Suppressor macrophage treated with lipopolysaccharide for 4 hours (primary cell): ENCODE measurements at regions not wholly inside any gene's neighbourhood (a gene's known extent, or its start where the extent isn't known, plus 50 kb on each side); places are given as distances from the start of the nearest gene placed in this dataset.

ENCODE experiments used
- DNase-seq: peaks from one replicate; pipeline ENCODE4 v3.0.0-alpha.2; 2020

DNA sequence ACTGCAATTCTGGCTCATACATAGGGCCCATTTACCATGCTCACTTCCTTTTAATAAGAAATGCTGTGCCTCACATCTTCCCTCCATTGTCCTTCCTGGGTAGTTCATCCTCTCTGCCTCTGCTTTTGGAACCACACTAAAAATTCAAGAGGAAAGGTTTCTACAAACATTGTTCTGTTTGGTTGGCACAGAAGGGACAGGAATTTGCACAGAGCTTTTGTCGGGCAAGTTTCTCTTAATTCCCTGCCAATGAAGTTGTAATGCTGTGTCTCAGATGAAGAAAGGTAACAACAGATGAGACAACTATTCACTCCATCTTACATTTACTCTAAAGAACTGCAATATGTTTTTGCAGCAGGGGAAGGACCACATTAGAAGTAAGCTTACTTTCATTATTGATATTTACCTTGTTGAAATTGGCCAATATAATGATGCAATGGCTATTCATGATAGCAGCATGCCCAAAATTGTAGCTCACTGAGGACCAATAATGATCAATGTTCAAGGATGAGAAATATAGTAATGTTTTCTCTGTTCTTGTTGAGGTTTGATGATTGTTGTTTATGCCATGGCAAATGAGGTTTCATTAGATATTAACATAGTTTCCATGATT lies 82.5 kb upstream of the HMHB1 start:
- DNase-seq: no peak

GRCh38 chr5:143723159-143723558 lies 88.8 kb upstream of the HMHB1 start:
- no peak for DNase-seq

- no peak for DNase-seq
Observed at GRCh38 chr5:143721925-143722324, 90.0 kb upstream of the HMHB1 start.

DNA sequence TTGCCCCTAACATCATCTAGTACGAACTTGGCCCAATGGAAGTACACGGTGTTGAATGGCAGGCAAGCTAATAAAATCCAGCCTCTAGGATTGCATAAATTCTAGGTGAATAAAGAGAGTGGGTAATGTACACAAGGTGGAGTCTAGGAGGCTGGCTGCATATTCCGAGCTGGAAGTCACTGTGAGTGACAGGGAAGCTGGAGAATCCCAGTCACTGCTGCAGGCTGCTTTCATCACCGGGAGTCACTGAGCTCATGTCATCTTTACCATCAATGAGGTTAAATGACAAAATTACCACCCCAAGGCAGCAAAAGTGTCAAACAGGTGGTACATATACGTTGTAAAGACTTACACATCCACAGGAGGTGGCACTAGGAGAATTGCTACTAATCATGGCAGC lies 91.3 kb upstream of the HMHB1 start:
- DNase-seq: no peak

- no peak for DNase-seq
Observed at GRCh38 chr5:143717400-143717799, 94.6 kb upstream of the HMHB1 start.

GRCh38 chr5:143716881-143717280 lies 95.1 kb upstream of the HMHB1 start:
- DNase-seq: no peak

- no peak for DNase-seq
Observed at GRCh38 chr5:143715616-143716015, 96.3 kb upstream of the HMHB1 start.

GRCh38 chr5:143714629-143715028 lies 97.3 kb upstream of the HMHB1 start:
- DNase-seq: peak; percentile 38

DNA sequence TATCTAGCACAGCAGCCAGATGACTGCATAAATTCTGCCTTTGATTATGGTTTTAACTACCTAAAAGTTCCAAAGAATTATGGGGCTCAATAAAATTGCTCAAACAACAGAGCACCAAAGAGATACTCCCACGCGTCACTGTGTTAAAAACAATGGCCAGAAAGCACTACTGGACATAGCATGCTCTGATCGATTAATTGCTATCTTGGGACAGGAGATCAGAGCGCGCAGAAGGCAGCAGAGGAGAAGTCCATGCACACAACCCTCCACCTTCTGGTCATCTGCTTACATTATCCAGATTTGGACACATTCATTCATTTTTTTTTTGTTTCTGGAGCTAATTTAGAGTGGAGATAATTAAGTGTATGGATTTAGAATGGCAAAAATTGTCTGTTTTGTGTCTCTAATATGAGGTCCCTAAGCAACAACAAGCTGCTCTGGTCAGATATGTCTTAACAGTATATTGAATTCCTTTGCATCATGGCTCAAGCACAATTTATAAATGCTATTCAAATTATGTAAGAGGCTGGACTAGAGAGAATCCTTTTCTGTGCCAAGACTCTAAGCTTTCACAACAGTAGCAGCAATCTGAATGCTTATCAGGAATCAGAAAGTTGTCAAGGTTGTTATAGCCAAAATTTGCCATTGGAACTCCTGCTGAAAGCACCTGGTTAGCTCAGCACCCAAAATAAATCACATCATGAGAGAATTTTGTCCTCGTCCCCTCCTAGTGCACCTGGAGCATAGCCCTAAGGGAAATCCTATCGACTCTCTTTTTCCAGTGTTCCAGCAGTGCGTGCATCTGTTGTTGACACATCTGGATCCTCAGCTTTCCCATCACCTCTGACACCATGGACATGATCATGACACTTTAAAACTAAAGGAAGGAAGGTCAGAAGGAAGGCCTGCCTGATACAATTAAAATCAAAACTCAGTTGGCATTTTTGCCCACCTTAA lies 98.6 kb upstream of the HMHB1 start:
- no peak for DNase-seq

DNA sequence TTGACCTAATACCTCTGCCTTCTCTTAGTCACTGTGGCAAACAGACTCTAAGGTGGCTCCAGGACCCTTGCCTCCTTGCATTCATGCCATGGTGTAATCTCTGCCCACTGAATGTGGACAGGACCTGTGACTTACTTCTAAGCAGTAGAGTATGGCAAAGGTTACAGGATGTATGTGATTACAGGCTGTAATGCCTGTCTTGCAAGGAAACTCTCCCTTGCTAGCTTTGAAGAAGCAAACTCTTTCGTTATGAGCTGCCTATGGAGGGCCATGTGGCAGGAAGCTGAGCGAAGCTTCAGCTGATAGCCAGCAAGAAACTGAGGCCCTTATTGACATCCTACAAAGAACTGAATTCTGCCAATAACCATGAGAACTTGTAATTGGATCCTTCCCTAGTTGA lies 103.3 kb upstream of the HMHB1 start:
- DNase-seq: no peak

GRCh38 chr5:143707806-143708205 lies 104.2 kb upstream of the HMHB1 start:
- no peak for DNase-seq

DNA sequence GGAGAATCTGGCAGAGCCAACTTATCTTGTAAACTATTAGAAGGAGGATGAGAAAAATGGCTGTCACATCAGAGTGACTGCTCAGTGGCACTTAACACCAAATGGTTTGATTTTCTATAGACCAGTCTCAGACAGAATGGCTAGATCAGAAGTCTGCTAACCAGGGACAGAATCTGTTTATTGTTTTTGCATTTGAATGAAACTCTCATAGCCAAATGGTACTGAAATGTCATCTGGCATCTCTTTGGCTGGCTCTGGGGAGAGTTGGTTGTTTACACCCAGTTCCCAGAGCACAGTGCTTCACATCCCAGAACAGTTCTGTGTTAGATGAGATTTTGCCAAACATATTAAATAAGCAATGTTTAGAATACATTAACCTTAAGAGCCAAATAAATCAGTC lies 106.6 kb upstream of the HMHB1 start:
- DNase-seq: no peak

GRCh38 chr5:143703659-143704058 lies 108.3 kb upstream of the HMHB1 start:
- no peak for DNase-seq

GRCh38 chr5:143701493-143701892 lies 110.5 kb upstream of the HMHB1 start:
- DNase-seq: no peak

GRCh38 chr5:143700994-143701393 lies 111.0 kb upstream of the HMHB1 start:
- no peak for DNase-seq

DNA sequence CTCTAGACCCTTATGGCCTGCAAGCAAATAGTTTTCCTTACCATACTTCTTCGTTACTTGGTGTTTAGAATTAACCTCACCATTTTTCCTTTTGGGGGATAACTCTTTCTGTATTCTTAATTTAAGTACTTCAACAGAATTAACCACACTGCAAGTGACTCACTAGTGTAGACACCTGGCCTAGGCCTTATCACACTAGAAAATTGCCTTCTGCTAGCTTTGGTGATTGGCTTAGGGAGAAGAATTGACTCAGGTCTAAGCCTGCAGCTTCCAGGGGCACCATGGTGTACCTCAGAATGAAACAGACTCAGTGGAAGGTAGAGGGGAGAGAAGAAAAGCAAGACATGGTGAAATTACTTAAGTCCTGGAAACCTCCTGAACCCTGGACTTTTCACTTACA lies 112.8 kb upstream of the HMHB1 start:
- DNase-seq: no peak

GRCh38 chr5:143698574-143698973 lies 113.4 kb upstream of the HMHB1 start:
- DNase-seq: no peak

DNA sequence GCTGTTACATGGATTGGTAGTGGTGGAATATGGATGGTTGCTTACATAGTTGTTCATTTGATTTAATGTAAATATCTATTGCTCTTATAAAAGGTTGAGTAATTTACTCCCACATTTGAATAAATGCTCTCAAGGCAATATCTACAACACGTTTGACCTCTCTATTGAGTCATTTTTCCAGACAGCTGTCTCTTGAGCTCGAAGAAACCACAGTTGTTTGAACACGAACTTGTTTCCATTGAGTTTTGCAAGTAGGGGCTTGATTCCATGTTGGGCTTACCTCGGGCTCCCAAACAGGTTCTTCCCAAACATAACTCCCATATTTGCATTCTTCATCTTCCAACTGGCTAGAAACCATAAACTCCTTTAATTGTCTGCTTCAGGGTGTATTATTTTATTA lies 115.0 kb upstream of the HMHB1 start:
- no peak for DNase-seq

- DNase-seq: no peak
Observed at GRCh38 chr5:143695941-143696340, 116.0 kb upstream of the HMHB1 start.

GRCh38 chr5:143695244-143695864 lies 116.6 kb upstream of the HMHB1 start:
- no peak for DNase-seq

DNA sequence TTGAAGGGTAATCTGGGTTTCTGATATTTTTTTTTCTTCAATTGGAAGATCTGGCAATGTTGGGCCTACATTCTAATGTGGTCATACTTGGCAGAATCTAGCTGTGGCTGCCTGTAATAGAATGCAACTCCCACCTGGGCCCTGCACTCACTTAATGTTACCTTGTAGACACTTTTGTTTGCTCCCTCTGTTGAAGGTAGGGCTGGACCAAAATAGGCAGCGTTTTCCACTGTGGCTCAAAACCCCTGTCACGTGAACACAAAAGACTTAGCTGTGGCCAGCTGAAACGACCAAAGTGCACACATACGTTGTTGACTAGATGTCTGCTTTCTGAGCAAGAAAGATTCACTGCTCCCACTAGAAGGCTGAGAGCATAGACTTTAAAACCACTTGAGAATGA lies 117.6 kb upstream of the HMHB1 start:
- DNase-seq: no peak

GRCh38 chr5:143693651-143694252 lies 118.2 kb upstream of the HMHB1 start:
- DNase-seq: no peak

DNA sequence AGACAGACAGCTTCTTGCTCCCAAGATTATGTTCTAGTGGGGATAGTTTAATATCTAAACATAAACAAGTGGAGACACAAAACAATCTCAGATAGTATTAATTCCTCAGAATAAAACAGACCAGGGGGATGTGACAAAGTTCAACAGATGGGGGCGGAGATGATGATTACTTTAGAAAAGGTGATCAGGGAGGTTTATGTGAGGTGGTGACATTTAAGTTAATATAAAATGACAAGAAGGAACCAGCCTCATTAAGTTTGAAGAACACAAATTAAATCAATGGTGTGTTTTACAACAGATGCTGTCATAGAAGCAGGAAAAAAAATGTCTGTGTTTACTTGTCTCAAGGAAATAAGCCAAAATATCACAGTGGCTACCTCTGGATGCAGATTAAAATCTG lies 119.6 kb upstream of the HMHB1 start:
- DNase-seq: no peak

GRCh38 chr5:143691945-143692290 lies 120.0 kb upstream of the HMHB1 start:
- DNase-seq: no peak
